ENCODE measurements at regions not wholly inside any gene's neighbourhood (a gene's known extent, or its start where the extent isn't known, plus 50 kb on each side); places are given as distances from the start of the nearest gene placed in this dataset.

DNA sequence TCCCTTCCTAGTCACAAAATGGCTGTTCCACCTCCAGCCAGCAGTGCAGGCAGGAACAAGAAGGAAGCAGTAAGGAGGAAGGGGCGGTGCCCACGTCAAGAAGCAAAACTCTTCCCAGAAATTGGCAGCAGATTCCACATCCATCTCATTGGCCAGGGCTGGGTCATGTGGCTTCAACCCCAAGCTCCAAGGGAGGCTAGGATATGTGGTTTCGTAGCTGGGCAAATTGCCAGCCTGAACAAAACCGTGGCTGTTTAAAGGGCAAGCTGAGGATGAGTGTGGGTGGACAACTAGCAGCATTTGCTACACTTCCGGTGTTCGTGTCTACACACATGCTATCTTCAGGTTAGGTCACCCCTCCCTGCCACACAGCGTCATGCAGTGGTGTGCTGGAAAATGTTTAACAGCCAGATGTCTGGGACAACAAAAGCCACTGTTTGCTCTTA, 92.1 kb upstream of the MAP1B start:
- Histone ChIP-seq H3K4me1 (ENCODE audit: insufficient read depth, low read length) (peaks cover 28% of the 10 kb centered on the region), H3K9me3 (ENCODE audit: low read length) (no peaks in the 10 kb centered on the region), H3K4me3 (ENCODE audit: low read length) (no peak overlapping the region), H3K36me3 (ENCODE audit: insufficient read depth, low read length) (no peaks in the 10 kb centered on the region), H3K27me3 (ENCODE audit: insufficient read depth, low read length) (no peaks in the 10 kb centered on the region), H2AFZ (ENCODE audit: low read depth, low read length) (no peak overlapping the region)

DNA sequence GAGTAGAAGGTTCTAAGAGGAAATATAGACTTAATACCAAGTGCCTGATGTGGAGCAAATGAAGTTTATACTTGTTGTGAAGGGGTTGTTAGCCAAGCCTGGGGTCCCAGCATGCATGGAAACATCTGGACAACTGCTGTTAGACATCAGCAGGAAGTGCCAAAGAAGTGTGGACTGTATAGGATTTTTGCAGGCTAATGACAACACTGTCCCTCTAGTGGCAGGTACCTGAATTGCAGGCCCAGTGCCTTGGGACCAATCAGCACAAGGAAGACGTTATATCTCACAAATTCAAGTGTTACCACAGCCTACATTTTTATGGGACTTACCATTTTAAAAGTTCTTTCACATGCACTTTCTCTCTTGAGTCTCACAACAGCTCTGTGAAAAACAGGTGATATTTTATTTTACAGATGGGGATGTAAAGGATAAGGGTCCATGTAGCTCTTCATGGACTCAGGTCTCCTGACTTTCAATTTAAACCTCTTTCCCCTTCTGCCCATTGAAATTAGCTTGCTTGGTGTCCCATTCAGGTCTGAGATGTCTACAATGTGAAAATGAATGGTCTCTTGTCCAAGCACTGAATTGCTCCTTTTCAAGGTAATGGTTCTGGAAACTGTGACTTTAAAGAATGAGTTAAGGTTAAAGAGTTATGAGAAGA, 89.0 kb upstream of the MAP1B start:
- Histone ChIP-seq H3K36me3 (ENCODE audit: insufficient read depth, low read length) (no peaks in the 10 kb centered on the region), H2AFZ (ENCODE audit: low read depth, low read length) (no peak overlapping the region), H3K9me3 (ENCODE audit: low read length) (no peaks in the 10 kb centered on the region), H3K27me3 (ENCODE audit: insufficient read depth, low read length) (no peaks in the 10 kb centered on the region), H3K4me1 (ENCODE audit: insufficient read depth, low read length) (peaks cover 28% of the 10 kb centered on the region), H3K4me3 (ENCODE audit: low read length) (no peak overlapping the region)

- H3K27me3 ChIP-seq (ENCODE audit: insufficient read depth, low read length): no peaks in the 10 kb centered on the region
- no peak overlapping the region for H3K4me3 ChIP-seq (ENCODE audit: low read length)
- peaks cover 8% of the 10 kb centered on the region for H3K4me1 ChIP-seq (ENCODE audit: insufficient read depth, low read length)
- H3K9me3 ChIP-seq (ENCODE audit: low read length): no peaks in the 10 kb centered on the region
- H2AFZ ChIP-seq (ENCODE audit: low read depth, low read length): no peak overlapping the region
- H3K36me3 ChIP-seq (ENCODE audit: insufficient read depth, low read length): no peaks in the 10 kb centered on the region
These were observed 86.9 kb upstream of the MAP1B start for GRCh38 chr5:72020161-72020983.

DNA sequence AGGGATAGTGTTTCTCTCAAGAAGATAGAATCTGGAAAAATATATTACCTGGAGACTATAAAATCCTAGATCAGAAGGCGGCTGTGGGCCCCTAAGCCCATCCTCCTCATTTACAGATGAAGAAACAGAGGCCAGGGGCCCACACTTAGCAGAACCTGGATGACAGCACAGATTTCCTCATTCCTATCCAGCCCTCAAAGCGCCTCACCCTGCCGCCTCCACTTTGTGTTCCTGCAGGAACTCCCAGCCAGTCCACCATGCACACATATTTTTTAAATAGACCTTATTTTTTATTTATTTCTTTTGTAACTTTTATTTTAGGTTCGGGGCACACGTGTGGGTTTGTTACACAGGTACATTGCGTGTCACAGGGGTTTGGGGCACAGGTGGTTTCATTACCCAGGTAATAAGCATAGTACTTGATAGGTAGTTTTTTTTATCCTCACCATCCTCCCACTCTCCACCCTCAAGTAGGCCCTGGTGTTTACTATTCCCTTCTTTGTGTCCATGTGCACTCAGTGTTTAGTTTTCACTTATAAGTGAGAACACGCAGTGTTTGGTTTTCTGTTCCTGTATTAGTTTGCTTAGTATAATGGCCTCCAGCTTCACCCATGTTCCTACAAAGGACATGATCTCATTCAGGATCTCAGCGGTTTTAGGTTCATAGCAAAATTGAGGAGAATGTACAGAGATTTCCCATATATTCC, 85.5 kb upstream of the MAP1B start:
- no peak overlapping the region for H3K4me3 ChIP-seq (ENCODE audit: low read length)
- no peaks in the 10 kb centered on the region for H3K9me3 ChIP-seq (ENCODE audit: low read length)
- no peak overlapping the region for H2AFZ ChIP-seq (ENCODE audit: low read depth, low read length)
- H3K36me3 ChIP-seq (ENCODE audit: insufficient read depth, low read length): no peaks in the 10 kb centered on the region
- peaks cover 8% of the 10 kb centered on the region for H3K4me1 ChIP-seq (ENCODE audit: insufficient read depth, low read length)
- H3K27me3 ChIP-seq (ENCODE audit: insufficient read depth, low read length): no peaks in the 10 kb centered on the region

- H3K4me1 ChIP-seq (ENCODE audit: insufficient read depth, low read length): peaks cover 21% of the 10 kb centered on the region
- no peak overlapping the region for H3K4me3 ChIP-seq (ENCODE audit: low read length)
- no peaks in the 10 kb centered on the region for H3K9me3 ChIP-seq (ENCODE audit: low read length)
- no peak overlapping the region for H2AFZ ChIP-seq (ENCODE audit: low read depth, low read length)
- H3K27me3 ChIP-seq (ENCODE audit: insufficient read depth, low read length): no peaks in the 10 kb centered on the region
- no peaks in the 10 kb centered on the region for H3K36me3 ChIP-seq (ENCODE audit: insufficient read depth, low read length)
These were observed 78.9 kb upstream of the MAP1B start for GRCh38 chr5:72028382-72028781.

DNA sequence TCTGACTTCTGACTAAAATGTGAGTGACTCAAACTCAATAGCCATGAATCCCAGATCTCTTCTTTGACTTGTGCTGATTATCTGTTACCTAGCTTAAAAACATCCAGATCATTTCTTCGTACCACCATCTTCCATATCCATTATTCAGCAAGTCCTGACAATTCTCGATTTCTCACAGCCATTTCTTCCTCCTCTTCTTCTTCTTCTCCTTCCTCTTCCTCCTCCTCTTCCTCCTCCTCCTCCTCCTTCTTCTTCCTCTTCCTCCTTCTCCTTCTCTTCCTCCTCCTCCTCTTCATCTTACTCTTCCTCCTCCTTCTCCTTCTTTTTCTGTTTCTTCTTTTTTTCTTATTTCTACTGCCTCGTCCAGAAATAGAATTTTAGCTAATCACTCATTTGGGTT, 77.0 kb upstream of the MAP1B start:
- no peaks in the 10 kb centered on the region for H3K36me3 ChIP-seq (ENCODE audit: insufficient read depth, low read length)
- no peak overlapping the region for H3K4me3 ChIP-seq (ENCODE audit: low read length)
- H3K27me3 ChIP-seq (ENCODE audit: insufficient read depth, low read length): no peaks in the 10 kb centered on the region
- peaks cover 37% of the 10 kb centered on the region for H3K4me1 ChIP-seq (ENCODE audit: insufficient read depth, low read length)
- no peak overlapping the region for H2AFZ ChIP-seq (ENCODE audit: low read depth, low read length)
- no peaks in the 10 kb centered on the region for H3K9me3 ChIP-seq (ENCODE audit: low read length)

GRCh38 chr5:72032788-72033187, 74.5 kb upstream of the MAP1B start:
- no peak overlapping the region for H2AFZ ChIP-seq (ENCODE audit: low read depth, low read length)
- no peaks in the 10 kb centered on the region for H3K36me3 ChIP-seq (ENCODE audit: insufficient read depth, low read length)
- no peak overlapping the region for H3K4me3 ChIP-seq (ENCODE audit: low read length)
- H3K27me3 ChIP-seq (ENCODE audit: insufficient read depth, low read length): no peaks in the 10 kb centered on the region
- no peaks in the 10 kb centered on the region for H3K9me3 ChIP-seq (ENCODE audit: low read length)
- peaks cover 62% of the 10 kb centered on the region for H3K4me1 ChIP-seq (ENCODE audit: insufficient read depth, low read length)

DNA sequence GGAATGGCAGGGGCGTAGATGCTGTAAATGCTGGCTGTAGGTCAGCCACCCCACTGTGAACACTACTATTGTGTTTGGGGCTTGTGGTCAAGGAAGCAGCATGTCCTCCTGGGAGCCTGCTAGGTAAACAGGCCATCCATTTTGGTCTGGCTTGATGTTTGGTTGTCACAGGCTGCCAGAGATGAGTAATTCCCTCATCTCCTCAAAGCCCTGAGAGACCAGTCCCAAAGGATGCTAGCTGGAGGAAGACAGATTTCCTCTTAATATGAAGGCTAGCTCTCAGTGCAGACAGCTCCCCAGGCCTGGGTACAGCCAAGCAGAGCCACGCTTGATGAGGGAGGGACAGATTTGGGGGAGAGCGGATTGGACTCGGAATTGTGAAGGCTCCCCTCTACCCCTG, 72.5 kb upstream of the MAP1B start:
- peaks cover 62% of the 10 kb centered on the region for H3K4me1 ChIP-seq (ENCODE audit: insufficient read depth, low read length)

GRCh38 chr5:72035831-72036230, 71.4 kb upstream of the MAP1B start:
- peaks cover 68% of the 10 kb centered on the region for H3K4me1 ChIP-seq (ENCODE audit: insufficient read depth, low read length)
- no peak overlapping the region for H3K4me3 ChIP-seq (ENCODE audit: low read length)
- H3K9me3 ChIP-seq (ENCODE audit: low read length): no peaks in the 10 kb centered on the region
- H3K27me3 ChIP-seq (ENCODE audit: insufficient read depth, low read length): no peaks in the 10 kb centered on the region
- no peak overlapping the region for H2AFZ ChIP-seq (ENCODE audit: low read depth, low read length)
- H3K36me3 ChIP-seq (ENCODE audit: insufficient read depth, low read length): no peaks in the 10 kb centered on the region

More for the DNA sequence above, 72.5 kb upstream of the MAP1B start:
- H3K4me3 ChIP-seq (ENCODE audit: low read length): no peak overlapping the region
- H3K27me3 ChIP-seq (ENCODE audit: insufficient read depth, low read length): no peaks in the 10 kb centered on the region
- no peaks in the 10 kb centered on the region for H3K9me3 ChIP-seq (ENCODE audit: low read length)
- peak overlapping the region; percentile 22 for H2AFZ ChIP-seq (ENCODE audit: low read depth, low read length)
- no peaks in the 10 kb centered on the region for H3K36me3 ChIP-seq (ENCODE audit: insufficient read depth, low read length)

GRCh38 chr5:72036951-72037350, 70.3 kb upstream of the MAP1B start:
- no peak overlapping the region for H2AFZ ChIP-seq (ENCODE audit: low read depth, low read length)
- H3K9me3 ChIP-seq (ENCODE audit: low read length): no peaks in the 10 kb centered on the region
- peaks cover 61% of the 10 kb centered on the region for H3K4me1 ChIP-seq (ENCODE audit: insufficient read depth, low read length)
- H3K36me3 ChIP-seq (ENCODE audit: insufficient read depth, low read length): no peaks in the 10 kb centered on the region
- H3K4me3 ChIP-seq (ENCODE audit: low read length): no peak overlapping the region
- H3K27me3 ChIP-seq (ENCODE audit: insufficient read depth, low read length): no peaks in the 10 kb centered on the region

DNA sequence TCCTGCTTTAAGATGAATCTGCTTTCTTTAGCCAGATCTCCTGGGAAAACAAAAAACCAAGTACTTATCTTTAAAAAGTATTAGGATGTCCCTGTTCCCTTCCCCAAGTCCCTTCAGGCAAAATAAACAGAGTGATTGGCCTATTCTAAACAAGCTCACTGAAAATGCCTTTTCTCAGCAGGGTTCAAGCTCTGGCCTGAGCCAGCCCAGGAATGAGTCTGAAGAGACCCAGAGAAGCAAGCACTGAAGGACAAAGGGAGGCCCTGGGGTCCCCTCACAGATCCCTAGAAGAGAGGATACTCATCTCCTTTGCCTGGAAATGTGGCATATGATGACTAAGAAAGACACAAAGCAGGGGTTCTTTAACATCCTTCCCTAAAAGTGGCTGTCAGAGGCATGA, 66.8 kb upstream of the MAP1B start:
- peaks cover 28% of the 10 kb centered on the region for H3K4me1 ChIP-seq (ENCODE audit: insufficient read depth, low read length)
- H3K4me3 ChIP-seq (ENCODE audit: low read length): no peak overlapping the region
- H3K27me3 ChIP-seq (ENCODE audit: insufficient read depth, low read length): no peaks in the 10 kb centered on the region
- H3K36me3 ChIP-seq (ENCODE audit: insufficient read depth, low read length): no peaks in the 10 kb centered on the region
- H3K9me3 ChIP-seq (ENCODE audit: low read length): no peaks in the 10 kb centered on the region
- no peak overlapping the region for H2AFZ ChIP-seq (ENCODE audit: low read depth, low read length)

- Histone ChIP-seq H3K36me3 (ENCODE audit: insufficient read depth, low read length) (no peaks in the 10 kb centered on the region), H3K27me3 (ENCODE audit: insufficient read depth, low read length) (no peaks in the 10 kb centered on the region), H2AFZ (ENCODE audit: low read depth, low read length) (no peak overlapping the region), H3K4me3 (ENCODE audit: low read length) (no peak overlapping the region), H3K9me3 (ENCODE audit: low read length) (no peaks in the 10 kb centered on the region), H3K4me1 (ENCODE audit: insufficient read depth, low read length) (peaks cover 17% of the 10 kb centered on the region)
These were observed 65.6 kb upstream of the MAP1B start for GRCh38 chr5:72041654-72042053.

DNA sequence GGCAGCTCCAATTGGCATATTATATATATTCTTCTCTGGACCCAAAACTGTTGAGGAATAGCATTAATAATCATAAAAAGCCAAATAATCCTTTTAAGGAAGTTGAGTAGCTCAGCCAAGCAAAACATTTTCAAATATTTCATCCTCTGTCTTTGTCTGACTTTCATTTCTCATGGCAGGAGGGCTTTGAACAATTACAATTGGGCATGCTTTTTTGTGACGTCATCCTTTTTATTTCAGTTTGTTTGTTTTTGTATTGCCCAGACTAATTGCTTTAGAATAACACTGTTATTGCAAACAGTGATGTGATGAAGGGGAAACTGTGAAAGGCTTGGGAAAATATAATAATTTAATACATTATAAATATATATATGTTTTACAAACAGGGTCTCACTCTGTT, 65.2 kb upstream of the MAP1B start:
- Histone ChIP-seq H3K4me3 (ENCODE audit: low read length) (no peak overlapping the region), H3K36me3 (ENCODE audit: insufficient read depth, low read length) (no peaks in the 10 kb centered on the region), H3K9me3 (ENCODE audit: low read length) (no peaks in the 10 kb centered on the region), H3K27me3 (ENCODE audit: insufficient read depth, low read length) (no peaks in the 10 kb centered on the region), H2AFZ (ENCODE audit: low read depth, low read length) (no peak overlapping the region), H3K4me1 (ENCODE audit: insufficient read depth, low read length) (peaks cover 13% of the 10 kb centered on the region)

All from neuron (in vitro differentiated cells).